GM12878 (cell line): ENCODE measurements at regions not wholly inside any gene's neighbourhood (a gene's known extent, or its start where the extent isn't known, plus 50 kb on each side); places are given as distances from the start of the nearest gene placed in this dataset.

Source experiments
- ATAC-seq: fragments of 200-7000 bp; cut with Tn5 transposase; 3 replicates; pipeline ENCODE4 v1.9.1; 2020; ENCODE audit warnings: mild to moderate bottlenecking, moderate library complexity
- BruUV-seq: library from RNA; stranded (reverse); fragments of 400-500 nt; replicated peaks from 2 replicates; lab custom pipeline; 2021; lab: Mats Ljungman, UMichigan
- CTCF ChIA-PET: fragments of 300-600 bp; sonication (Branson Sonifier 250); formaldehyde crosslinking; extraction: SDS; loops from one replicate; lab custom pipeline; 2021; ENCODE audit warnings: inconsistent platforms; lab: Yijun Ruan, JAX
- POLR2A ChIA-PET: fragments of 350-600 bp; formaldehyde crosslinking; extraction: SDS; loops from one replicate; lab custom pipeline; 2021; ENCODE audit warnings: inconsistent platforms; lab: Charles Lee
- RAD21 ChIA-PET: fragments of 300-600 bp; sonication (Branson Sonifier 250); formaldehyde crosslinking; loops from one replicate; lab custom pipeline; 2023; ENCODE audit warnings: antibody characterized with exemption; ENCODE audit not compliant: unreplicated experiment; lab: Charles Lee
- SMC1A ChIA-PET: fragments of 300-600 bp; sonication (Branson Sonifier 250); formaldehyde crosslinking; loops from one replicate; lab custom pipeline; 2023; ENCODE audit not compliant: unreplicated experiment, uncharacterized antibody; lab: Charles Lee
- DNase-seq: peaks from one replicate; pipeline ENCODE4 v3.0.0-alpha.2; 2011; ENCODE audit warnings: low read depth, low spot score
- FAIRE-seq: peaks from 3 replicates; lab custom pipeline; 2011; peaks lifted over from hg19 to GRCh38; lab: Jason Lieb, UNC
- H2AFZ ChIP-seq: 2 replicates; pipeline ENCODE4 v1.6.0; 2011; ENCODE audit warnings: low read depth, low read length, control low read depth; ENCODE audit not compliant: control insufficient read depth
- H3K27ac ChIP-seq: 2 replicates; pipeline ENCODE4 v1.5.1; 2011; ENCODE audit warnings: control low read depth; ENCODE audit not compliant: control insufficient read depth, insufficient read depth
- H3K27me3 ChIP-seq, 2 experiments: replicated peaks in 1 of 2; 2 replicates each; pipeline versions ENCODE4 v1.6.0 to v1.6.1; 2011; ENCODE audit warnings: low read length in 1 of 2; ENCODE audit not compliant: control insufficient read depth in 2 of 2, insufficient read depth in 2 of 2
- H3K36me3 ChIP-seq, 2 experiments: 2 replicates each; pipeline ENCODE4 v1.5.1; 2011; ENCODE audit warnings: low read length in 1 of 2; ENCODE audit not compliant: control insufficient read depth in 2 of 2, insufficient read depth in 2 of 2
- H3K4me1 ChIP-seq: 2 replicates; pipeline ENCODE4 v1.6.1; 2011; ENCODE audit warnings: mild to moderate bottlenecking, low read length, moderate library complexity, mixed read lengths; ENCODE audit not compliant: control insufficient read depth, insufficient read depth
- H3K4me2 ChIP-seq: 2 replicates; pipeline ENCODE4 v1.6.0; 2011; ENCODE audit warnings: control low read depth; ENCODE audit not compliant: control insufficient read depth, insufficient read depth
- H3K4me3 ChIP-seq: fragments of 200-600 bp; sonication (generic); 2 replicates; pipeline ENCODE4 v1.5.1; 2016
- H3K79me2 ChIP-seq: 2 replicates; pipeline ENCODE4 v1.6.0; 2011; ENCODE audit warnings: low read length; ENCODE audit not compliant: control insufficient read depth, insufficient read depth
- H3K9ac ChIP-seq: 2 replicates; pipeline ENCODE4 v1.8.0; 2011; ENCODE audit warnings: low read length, control low read depth, mixed read lengths; ENCODE audit not compliant: control insufficient read depth, insufficient read depth
- H3K9me3 ChIP-seq: replicated peaks from 3 replicates; pipeline ENCODE4 v1.5.1; 2011; ENCODE audit warnings: mild to moderate bottlenecking, low read length; ENCODE audit not compliant: control insufficient read depth, insufficient read depth
- H4K20me1 ChIP-seq: 2 replicates; pipeline ENCODE4 v1.6.0; 2011; ENCODE audit not compliant: control insufficient read depth, insufficient read depth
- ATF2 ChIP-seq: IDR thresholded peaks from 2 replicates; pipeline ENCODE4 v1.6.1; 2012; ENCODE audit warnings: low read length, inconsistent platforms
- ATF7 ChIP-seq: fragments of 450-650 bp; IDR thresholded peaks from 2 replicates; pipeline ENCODE4 v1.6.1; 2016; ENCODE audit warnings: low read depth, mild to moderate bottlenecking
- BACH1 ChIP-seq: fragments of 450-650 bp; IDR thresholded peaks from 2 replicates; pipeline ENCODE4 v1.6.1; 2017; ENCODE audit warnings: mild to moderate bottlenecking, borderline replicate concordance
- BHLHE40 ChIP-seq, 2 experiments: fragments of 450-650 bp in 1 of 2; IDR thresholded peaks; 2 replicates each; pipeline ENCODE4 v1.6.1; 2011 to 2017; ENCODE audit warnings: low read depth in 2 of 2, borderline replicate concordance in 1 of 2, improper control_type of control experiment in 1 of 2, low read length in 1 of 2, mild to moderate bottlenecking in 1 of 2
- BMI1 ChIP-seq: fragments of 450-650 bp; IDR thresholded peaks from 2 replicates; pipeline ENCODE4 v1.6.1; 2016; ENCODE audit warnings: mild to moderate bottlenecking, moderate library complexity, borderline replicate concordance
- CBX3 ChIP-seq: fragments of 200-600 bp; sonication (generic); IDR thresholded peaks from 2 replicates; pipeline ENCODE4 v1.6.1; 2016; ENCODE audit warnings: low read depth, borderline replicate concordance
- CEBPB ChIP-seq, 2 experiments: fragments of 150-350 bp in 1 of 2; IDR thresholded peaks; 2 replicates each; pipeline ENCODE4 v1.6.1; 2012 to 2014; ENCODE audit warnings: low read depth in 2 of 2, low read length in 2 of 2, borderline replicate concordance in 1 of 2, inconsistent platforms in 1 of 2
- CHD1 ChIP-seq: IDR thresholded peaks from 2 replicates; pipeline ENCODE4 v1.6.1; 2012; ENCODE audit warnings: low read depth, low read length, improper control_type of control experiment
- E2F4 ChIP-seq: IDR thresholded peaks from 2 replicates; pipeline ENCODE4 v1.6.1; 2012; ENCODE audit warnings: low read depth, low read length, improper control_type of control experiment
- EGR1 ChIP-seq, 2 experiments: IDR thresholded peaks; 1 replicate in 1 of 2; 2 replicates in 1 of 2; pipeline ENCODE4 v1.6.1; 2011 to 2012; ENCODE audit warnings: low read depth in 2 of 2, low read length in 2 of 2, borderline replicate concordance in 1 of 2, mild to moderate bottlenecking in 1 of 2, moderate library complexity in 1 of 2
- EP300 ChIP-seq, 2 experiments: fragments of 150-350 bp in 1 of 2; IDR thresholded peaks; 2 replicates each; pipeline ENCODE4 v1.6.1; 2011 to 2012; ENCODE audit warnings: low read depth in 2 of 2, low read length in 2 of 2, borderline replicate concordance in 1 of 2, improper control_type of control experiment in 1 of 2, inconsistent platforms in 1 of 2; ENCODE audit not compliant: control insufficient read depth in 1 of 2
- FOS ChIP-seq: IDR thresholded peaks from 3 replicates; pipeline ENCODE4 v1.6.1; 2011; ENCODE audit warnings: borderline replicate concordance; ENCODE audit not compliant: insufficient read length; ENCODE audit errors: extremely low read depth
- FOXK2 ChIP-seq: fragments of 450-650 bp; IDR thresholded peaks from 2 replicates; pipeline ENCODE4 v1.6.1; 2017; ENCODE audit warnings: mild to moderate bottlenecking, moderate library complexity
- KAT2A ChIP-seq: conservative IDR thresholded peaks from 2 replicates; pipeline ENCODE4 v1.6.1; 2011; ENCODE audit warnings: low read depth, low read length; ENCODE audit not compliant: control insufficient read depth
- NFIC ChIP-seq: IDR thresholded peaks from 2 replicates; pipeline ENCODE4 v1.6.1; 2012; ENCODE audit warnings: low read depth, mild to moderate bottlenecking, inconsistent platforms, low read length, moderate library complexity
- NKRF ChIP-seq: fragments of 450-650 bp; conservative IDR thresholded peaks from 2 replicates; pipeline ENCODE4 v1.6.1; 2017; ENCODE audit warnings: mild to moderate bottlenecking, moderate library complexity
- YY1 ChIP-seq: IDR thresholded peaks from 2 replicates; pipeline ENCODE4 v1.6.1; 2011; ENCODE audit warnings: low read depth, mild to moderate bottlenecking, low read length
- WGBS: methylation state at CpG from one replicate; pipeline ENCODE4 v1.1.6; 2016; ENCODE audit warnings: low lambda C conversion rate; ENCODE audit not compliant: insufficient replicate concordance, insufficient coverage; ENCODE audit errors: missing lambda C conversion rate; 5-methylcytosine and 5-hydroxymethylcytosine counted together
- in situ Hi-C: fragments of 300-500 bp; cut with MboI; formaldehyde crosslinking; loops from 9 replicates; pipeline ENCODE4 v1.14.3; 2018; ENCODE audit warnings: mixed read lengths
- intact Hi-C: fragments of 100-400 bp; cut with micrococcal nuclease; formaldehyde crosslinking; loops from one replicate; pipeline ENCODE4 v1.14.2; 2022; ENCODE audit not compliant: unreplicated experiment

- FAIRE-seq (no peak), DNase-seq (no peak), ATAC-seq (no peak)
- TF ChIP-seq E2F4, result no peak
- TF ChIP-seq CHD1, result no peak
- no peak for TF ChIP-seq NFIC
- TF ChIP-seq BMI1, result no peak
- no peak for TF ChIP-seq FOS
- TF ChIP-seq YY1, result no peak
- TF ChIP-seq CEBPB (IDR thresholded peaks at IDR 0.05; ENCODE audit: borderline replicate concordance in 1 of 2, low read depth in 2 of 2, low read length in 2 of 2), result no peak
- TF ChIP-seq KAT2A, result no peak
- no peak for TF ChIP-seq NKRF
- TF ChIP-seq ATF7, result no peak
- no peak for TF ChIP-seq ATF2
- no peak for TF ChIP-seq FOXK2
- no peak for TF ChIP-seq CBX3
- TF ChIP-seq EP300 (IDR thresholded peaks at IDR 0.05; ENCODE audit: borderline replicate concordance in 1 of 2, control insufficient read depth in 1 of 2, low read depth in 2 of 2, low read length in 2 of 2), result no peak
- no peak for TF ChIP-seq BHLHE40 (IDR thresholded peaks at IDR 0.05; ENCODE audit: borderline replicate concordance in 1 of 2, low read depth in 2 of 2, low read length in 1 of 2)
- TF ChIP-seq EGR1 (IDR thresholded peaks at IDR 0.05; ENCODE audit: borderline replicate concordance in 1 of 2, low read depth in 2 of 2, low read length in 2 of 2), result no peak
- TF ChIP-seq BACH1, result no peak
- Histone ChIP-seq H4K20me1 (no peaks in the 10 kb centered on the region), H3K9ac (no peak overlapping the region), H3K79me2 (no peaks in the 10 kb centered on the region), H3K4me2 (no peak overlapping the region), H3K27me3 (no peaks in the 10 kb centered on the region; a peak in 1 of 4 replicates), H3K27ac (no peak overlapping the region), H3K36me3 (no peaks in the 10 kb centered on the region), H3K9me3 (no peaks in the 10 kb centered on the region), H3K4me3 (no peak overlapping the region), H3K4me1 (peaks cover 7% of the 10 kb centered on the region), H2AFZ (no peak overlapping the region)
- ChIA-PET RAD21 (no interaction called here), SMC1A (no interaction called here), POLR2A (no interaction called here), CTCF (no interaction called here)
- 75% methylated on average over 6 of the region's 6 CpGs for WGBS
- BruUV-seq, result no TSS peak
- in situ Hi-C loops (no loop called here), intact Hi-C loops (no loop called here)
Observed at GRCh38 chr4:138887741-138888140, 127.8 kb upstream of the NOCT start.
